TTC549 (cell line): ENCODE measurements at regions not wholly inside any gene's neighbourhood (a gene's known extent, or its start where the extent isn't known, plus 50 kb on each side); places are given as distances from the start of the nearest gene placed in this dataset.
A peak's percentile ranks its signal among the peaks of the same experiment; 100 is the strongest.

Experiments used
- FAIRE-seq: peaks from 2 replicates; lab custom pipeline; 2012; peaks lifted over from hg19 to GRCh38; lab: Jason Lieb, UNC

DNA sequence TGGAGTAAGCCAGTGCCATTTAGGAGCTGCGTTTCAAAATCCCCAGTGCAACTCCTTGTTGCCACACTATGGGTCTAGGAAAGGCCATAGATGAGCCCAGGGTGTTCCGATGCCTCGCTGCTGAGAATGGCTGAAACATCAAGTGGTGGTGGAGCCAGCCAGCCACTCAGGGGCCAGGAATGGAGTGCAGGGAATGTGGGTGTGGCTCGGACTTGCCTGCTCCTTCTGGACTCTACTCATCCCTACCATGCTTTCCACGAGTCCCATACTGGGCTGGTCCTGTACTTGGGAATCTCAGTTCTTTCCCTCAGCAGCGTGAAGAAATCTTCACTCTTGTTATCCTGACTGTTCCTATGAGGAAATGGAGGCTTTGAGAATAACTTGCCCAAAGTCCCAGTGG, 143.5 kb downstream of the INSIG2 start:
- no peak for FAIRE-seq

DNA sequence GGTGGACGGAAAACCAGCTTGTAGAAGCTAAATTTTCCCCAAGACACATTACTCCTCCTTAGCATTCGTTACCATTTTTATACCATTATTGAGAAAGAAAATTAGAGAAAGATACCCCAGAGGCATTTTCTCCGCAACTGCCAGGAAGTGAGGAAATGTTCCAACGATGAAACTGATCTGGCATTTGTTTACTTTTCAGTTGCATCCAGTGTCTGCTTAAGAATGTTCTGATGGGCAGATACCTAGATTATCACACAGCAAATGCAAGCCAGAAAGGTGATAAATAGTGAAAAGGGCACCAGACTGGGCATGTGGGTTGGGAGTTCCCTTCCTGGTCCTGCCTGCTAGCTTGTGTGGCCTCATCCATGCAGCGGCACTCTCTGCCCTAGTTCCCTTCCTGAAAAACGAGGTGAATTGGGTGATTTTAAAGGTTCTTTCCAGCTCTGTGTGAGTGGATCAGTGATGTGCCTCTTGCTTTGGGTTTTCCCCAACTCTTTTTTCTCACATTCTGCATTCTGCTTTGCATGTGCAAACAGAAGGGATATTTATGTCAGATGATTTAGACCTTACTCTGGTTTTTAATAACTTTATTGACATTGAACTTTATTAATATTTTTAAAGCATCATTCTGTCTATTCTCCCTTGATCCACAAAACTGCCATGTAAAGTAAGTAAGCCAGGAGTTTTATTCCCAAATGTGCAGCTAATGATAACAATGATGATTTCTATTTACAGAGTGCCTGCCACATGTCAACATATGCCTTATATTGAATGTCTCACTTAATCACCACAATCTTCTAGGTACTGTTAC, 139.6 kb downstream of the INSIG2 start:
- no peak for FAIRE-seq

DNA sequence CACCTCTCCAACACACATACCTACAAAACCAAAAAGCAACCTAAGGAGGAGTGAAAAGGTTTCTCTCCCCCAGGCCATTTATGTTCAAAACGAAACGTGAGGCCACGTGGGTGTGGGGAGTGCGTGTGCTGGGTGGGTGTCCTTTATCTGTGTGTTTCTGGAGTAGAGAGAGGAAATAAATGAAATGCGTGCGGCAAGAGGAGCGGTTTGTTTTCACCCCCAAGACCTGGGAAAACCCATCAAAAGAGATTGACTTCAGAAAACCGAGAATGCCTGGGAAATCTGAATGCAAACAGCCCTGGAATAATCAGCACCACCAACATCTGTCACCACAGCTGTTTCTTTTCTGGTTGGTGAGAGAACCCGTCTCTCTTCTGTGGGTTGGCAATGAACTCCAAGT, 137.4 kb downstream of the INSIG2 start:
- no peak for FAIRE-seq

- FAIRE-seq = no peak
Observed at GRCh38 chr2:118224895-118225311, 136.6 kb downstream of the INSIG2 start.

DNA sequence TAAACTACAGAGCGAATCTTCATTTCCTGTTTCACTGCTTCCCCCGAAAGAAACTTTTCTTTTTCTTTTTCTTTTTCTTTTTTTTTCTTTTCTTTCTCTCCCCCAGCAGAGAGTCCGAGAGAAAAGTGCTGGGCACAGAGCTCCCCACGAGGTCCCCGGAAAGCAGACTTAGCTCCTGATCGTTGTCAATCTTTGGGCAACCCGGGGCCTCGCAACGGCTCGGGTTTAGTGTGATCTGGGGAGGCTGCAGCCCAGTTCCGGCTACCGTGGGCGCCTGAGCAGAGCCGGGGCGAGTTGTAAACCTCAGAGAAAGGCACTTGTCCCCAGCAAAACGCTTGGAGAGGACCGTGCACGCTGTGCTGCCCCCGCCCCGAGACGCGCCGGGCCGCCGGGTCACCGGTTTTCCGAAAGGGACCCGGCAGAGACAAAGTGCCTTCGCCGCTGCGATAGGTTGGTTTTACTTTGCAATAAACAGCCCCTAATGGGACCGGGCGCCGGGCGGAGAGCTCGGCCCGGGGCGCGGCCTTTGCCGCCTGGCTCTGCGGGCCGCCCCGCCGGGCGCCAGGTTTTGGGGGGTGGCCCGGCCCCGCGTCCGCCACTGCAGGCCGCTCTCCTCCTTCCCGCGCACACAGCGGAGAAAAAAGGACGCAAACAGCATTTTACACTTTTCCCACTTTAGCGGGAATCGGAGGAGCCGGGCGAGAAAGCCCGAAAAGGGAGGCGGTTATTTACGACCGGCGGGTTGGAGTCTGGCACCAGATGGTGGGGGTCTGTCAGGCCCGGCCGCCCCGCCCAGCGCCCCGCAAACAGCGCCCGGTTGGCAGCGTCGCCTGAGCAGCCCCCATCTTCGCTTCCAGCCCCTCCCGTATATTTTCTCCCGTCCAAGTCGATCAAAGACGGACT, 136.0 kb downstream of the INSIG2 start:
- FAIRE-seq = no peak

DNA sequence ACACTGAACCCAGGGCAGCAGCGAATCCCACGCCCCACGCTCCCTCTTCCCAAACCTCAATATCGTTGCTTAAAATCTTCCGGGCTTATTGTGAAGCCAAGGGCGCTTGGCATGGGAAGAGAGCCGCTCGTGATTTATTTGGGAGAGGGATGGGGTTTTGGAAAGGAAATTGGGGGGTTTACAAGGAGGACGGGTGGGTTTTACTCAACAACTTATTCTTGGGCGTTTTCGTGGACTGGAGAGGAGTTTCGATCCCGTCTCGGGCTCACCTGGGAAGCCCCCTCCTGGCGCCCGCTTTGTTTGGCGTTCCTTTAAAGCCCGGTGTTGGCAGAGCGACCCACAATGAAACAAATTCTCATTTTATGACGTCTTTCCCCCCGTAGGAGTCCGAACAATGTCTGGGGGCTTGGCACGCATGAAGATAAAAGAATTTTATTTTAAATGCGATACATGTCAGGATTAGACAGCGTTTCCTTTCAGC, 135.3 kb downstream of the INSIG2 start:
- FAIRE-seq = no peak

GRCh38 chr2:118222672-118223421, 134.6 kb downstream of the INSIG2 start:
- FAIRE-seq = no peak

DNA sequence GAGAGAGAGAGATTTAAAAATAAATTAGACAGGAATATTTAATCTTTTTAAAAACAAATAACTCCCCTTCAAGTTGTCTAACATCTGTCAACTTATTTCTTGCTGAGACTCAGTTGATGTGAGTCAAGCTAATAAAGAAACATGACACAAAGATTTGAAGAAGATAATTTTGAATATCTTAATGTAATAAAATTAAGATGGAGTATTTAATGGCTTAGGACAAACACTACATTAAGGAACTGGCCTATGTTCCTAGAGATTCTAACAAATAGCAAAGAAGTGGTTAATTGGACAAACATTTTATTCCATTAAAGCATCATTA, 134.0 kb downstream of the INSIG2 start:
- FAIRE-seq = no peak

GRCh38 chr2:118221536-118222272, 133.4 kb downstream of the INSIG2 start:
- peak; percentile 93 for FAIRE-seq

GRCh38 chr2:118219611-118220010, 131.3 kb downstream of the INSIG2 start:
- no peak for FAIRE-seq

- FAIRE-seq = no peak
Observed at GRCh38 chr2:118216224-118216623, 128.0 kb downstream of the INSIG2 start.

DNA sequence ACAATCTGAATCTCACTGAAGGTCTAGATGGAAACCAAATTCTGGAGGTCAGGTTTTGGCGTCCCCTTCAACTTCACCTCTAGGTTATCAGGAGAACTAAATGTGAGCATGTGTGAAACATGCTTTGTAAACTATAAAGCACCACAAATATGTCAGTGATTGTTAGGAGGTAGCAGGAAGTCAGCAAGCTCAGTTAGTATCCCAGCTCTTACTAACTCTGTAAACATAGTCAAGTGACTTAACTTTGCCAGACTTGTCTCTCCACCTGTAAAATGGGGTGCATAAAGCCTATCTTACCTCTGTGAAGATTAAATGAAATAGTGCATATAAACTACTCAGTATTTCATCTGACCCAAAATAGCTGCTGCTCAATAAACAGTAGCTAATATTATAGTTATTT, 121.5 kb downstream of the INSIG2 start:
- no peak for FAIRE-seq

GRCh38 chr2:118207889-118208288, 119.6 kb downstream of the INSIG2 start:
- no peak for FAIRE-seq

DNA sequence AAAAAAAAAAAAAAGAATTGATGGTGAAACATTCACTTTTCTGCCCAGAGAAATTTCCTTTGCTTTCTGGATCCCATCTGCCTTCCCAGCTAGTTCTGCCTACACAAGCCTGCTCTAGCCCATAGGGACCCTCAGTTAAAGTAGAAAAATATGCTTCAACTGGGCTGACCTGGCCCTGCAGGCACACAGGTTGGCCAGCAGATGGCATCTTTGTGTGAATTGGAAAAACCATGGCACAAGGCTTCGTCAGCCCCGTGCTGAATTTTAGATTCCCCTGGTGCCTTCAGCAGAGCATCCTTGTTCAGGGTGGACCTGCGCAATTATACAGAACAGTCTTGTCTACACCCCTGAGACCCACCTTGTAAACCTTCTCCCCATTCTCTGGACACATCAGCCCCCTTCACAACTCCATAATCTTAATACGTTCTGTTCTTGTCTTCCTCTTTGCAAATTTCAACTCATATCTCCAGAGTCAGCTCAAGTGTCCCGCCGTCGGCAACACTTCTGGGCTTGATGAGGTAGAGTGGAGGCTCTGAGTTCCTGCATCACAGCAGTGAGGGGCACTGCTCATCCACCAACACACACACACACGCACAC, 114.5 kb downstream of the INSIG2 start:
- no peak for FAIRE-seq

DNA sequence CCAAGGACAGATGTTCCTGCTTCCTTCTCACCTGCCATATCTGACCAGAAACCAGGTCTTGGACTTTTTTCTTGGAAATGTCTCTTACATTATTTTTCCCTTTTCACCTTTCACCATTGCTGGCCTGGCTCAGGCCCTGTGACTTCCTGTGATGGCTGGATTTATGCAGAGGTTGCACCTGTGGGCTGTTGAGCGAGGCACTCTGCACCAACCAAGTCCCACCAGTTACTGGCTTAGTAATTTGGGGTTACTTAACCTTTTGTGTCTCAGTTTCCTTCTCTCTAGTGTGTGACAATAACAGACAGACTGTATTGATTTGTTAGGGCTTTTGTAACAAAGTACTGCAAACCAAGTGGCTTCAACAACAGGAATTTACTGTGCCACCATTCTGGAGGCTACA, 110.0 kb downstream of the INSIG2 start:
- FAIRE-seq = no peak

- FAIRE-seq = no peak
Observed at GRCh38 chr2:118197011-118197675, 108.9 kb downstream of the INSIG2 start.

DNA sequence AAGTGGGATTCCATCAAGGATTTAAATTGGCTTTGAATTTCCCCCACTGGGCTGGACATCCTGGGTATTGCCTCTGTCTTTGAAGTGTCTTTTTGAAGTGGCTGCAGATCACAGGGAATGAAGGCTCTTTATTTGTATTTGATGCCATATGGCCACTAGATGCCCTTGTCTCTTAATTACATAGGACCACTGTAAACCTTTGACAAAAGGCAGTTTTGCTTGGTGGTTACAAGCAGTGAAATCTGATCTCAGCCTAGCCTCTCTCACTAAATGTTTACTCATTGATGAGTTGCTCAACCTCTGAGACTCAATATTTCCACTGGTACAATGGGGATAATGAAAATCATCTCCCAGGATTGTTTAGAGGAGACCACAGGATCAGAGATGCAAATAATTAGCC, 102.2 kb downstream of the INSIG2 start:
- no peak for FAIRE-seq

DNA sequence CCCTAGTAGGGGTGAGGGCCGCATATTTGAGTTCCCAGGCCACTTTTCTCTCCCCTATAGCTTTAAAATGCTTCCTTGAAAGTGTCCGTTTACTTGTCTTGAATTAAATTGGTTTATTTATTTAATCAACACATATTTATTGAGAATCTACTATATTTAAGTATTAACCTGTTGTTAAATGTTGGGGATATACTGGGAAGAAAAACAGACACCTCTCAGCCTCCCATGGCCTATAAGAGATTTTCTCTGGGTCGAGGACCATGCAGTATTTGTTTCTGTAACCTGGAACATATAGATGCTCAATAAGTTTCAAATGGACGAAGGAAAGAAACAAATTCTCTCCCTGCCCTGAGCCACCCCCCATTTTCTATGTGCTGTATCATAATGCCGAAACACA, 98.6 kb downstream of the INSIG2 start:
- FAIRE-seq = no peak

GRCh38 chr2:118186110-118186857, 98.0 kb downstream of the INSIG2 start:
- no peak for FAIRE-seq
